ENCODE measurements at regions not wholly inside any gene's neighbourhood (a gene's known extent, or its start where the extent isn't known, plus 50 kb on each side); places are given as distances from the start of the nearest gene placed in this dataset.

- ChIA-PET CTCF (no interaction called here), POLR2A (no interaction called here)
- no TSS peak for BruUV-seq (replicated peaks)
- no peaks in the 10 kb centered on the region for H3K27me3 ChIP-seq (ENCODE audit: control insufficient read depth, insufficient read depth, low read length)
- in situ Hi-C loops (cut with HindIII; ENCODE audit: low pct_unique_long_range_greater_than_20kb, low sequenced_read_pairs) = no loop called here
- H3K4me3 ChIP-seq (ENCODE audit: low read depth in 2 of 2, low read length in 2 of 2) = no peak overlapping the region
- intact Hi-C loops (cut with micrococcal nuclease; ENCODE audit: unreplicated experiment) = no loop called here
- no peak overlapping the region for H3K27ac ChIP-seq (ENCODE audit: low read length)
- TF ChIP-seq REST (IDR thresholded peaks at IDR 0.05; ENCODE audit: insufficient read depth in 1 of 2, low read depth in 2 of 2, low read length in 1 of 2) (no peak), POLR2AphosphoS5 (IDR thresholded peaks at IDR 0.05; ENCODE audit: low read depth, low read length) (no peak), TCF7L2 (IDR thresholded peaks at IDR 0.05; ENCODE audit: low read depth, low read length) (no peak), SIN3A (IDR thresholded peaks at IDR 0.05; ENCODE audit: borderline replicate concordance, insufficient read depth, low read depth, low read length) (no peak)
- TF ChIP-seq, protein P1, sequence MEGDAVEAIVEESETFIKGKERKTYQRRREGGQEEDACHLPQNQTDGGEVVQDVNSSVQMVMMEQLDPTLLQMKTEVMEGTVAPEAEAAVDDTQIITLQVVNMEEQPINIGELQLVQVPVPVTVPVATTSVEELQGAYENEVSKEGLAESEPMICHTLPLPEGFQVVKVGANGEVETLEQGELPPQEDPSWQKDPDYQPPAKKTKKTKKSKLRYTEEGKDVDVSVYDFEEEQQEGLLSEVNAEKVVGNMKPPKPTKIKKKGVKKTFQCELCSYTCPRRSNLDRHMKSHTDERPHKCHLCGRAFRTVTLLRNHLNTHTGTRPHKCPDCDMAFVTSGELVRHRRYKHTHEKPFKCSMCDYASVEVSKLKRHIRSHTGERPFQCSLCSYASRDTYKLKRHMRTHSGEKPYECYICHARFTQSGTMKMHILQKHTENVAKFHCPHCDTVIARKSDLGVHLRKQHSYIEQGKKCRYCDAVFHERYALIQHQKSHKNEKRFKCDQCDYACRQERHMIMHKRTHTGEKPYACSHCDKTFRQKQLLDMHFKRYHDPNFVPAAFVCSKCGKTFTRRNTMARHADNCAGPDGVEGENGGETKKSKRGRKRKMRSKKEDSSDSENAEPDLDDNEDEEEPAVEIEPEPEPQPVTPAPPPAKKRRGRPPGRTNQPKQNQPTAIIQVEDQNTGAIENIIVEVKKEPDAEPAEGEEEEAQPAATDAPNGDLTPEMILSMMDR (IDR thresholded peaks at IDR 0.05) = no peak
- no peak for DNase-seq (ENCODE audit: low read depth, low spot score)
- no peaks in the 10 kb centered on the region for H3K9me3 ChIP-seq (ENCODE audit: control insufficient read depth, insufficient read depth, low read depth, low read length)
- H3K4me1 ChIP-seq (ENCODE audit: control insufficient read depth, insufficient read depth, low read length) = no peaks in the 10 kb centered on the region
- no peak for ATAC-seq
- no peaks in the 10 kb centered on the region for H3K36me3 ChIP-seq (ENCODE audit: control insufficient read depth, insufficient read depth, low read length)
Observed at GRCh38 chr2:150858382-150858781, 370.9 kb upstream of the RND3 start.

DNA sequence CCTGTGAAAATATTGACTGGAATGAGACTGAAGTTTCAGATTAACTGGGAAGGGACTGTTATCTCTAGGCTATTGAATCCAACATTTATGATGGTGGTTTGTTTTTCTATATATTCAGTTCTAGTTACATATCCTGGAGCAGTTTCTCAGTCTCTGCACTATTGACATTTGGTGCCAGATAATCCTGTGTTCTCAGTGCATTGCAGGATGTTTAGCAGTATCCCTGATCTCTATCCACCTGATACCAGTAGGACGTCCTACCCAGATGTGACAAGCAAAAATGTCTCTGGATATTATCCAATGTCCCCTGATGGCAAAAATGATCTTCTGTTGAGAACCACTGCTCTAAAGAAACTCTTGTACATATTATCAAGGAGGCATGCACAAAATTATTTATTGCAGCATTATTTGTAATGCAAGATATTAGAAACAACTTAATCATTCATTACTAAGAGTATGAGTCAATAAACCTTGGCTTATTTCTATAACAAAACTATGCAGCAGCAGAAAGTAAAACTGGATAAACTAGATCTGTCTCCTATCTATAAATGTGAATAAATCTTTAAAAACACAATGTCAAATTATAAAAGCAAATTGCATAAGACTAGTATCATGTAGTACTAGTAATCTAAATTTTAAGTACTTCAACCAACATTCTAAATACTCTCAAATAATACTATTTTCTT lies 369.3 kb upstream of the RND3 start:
- POLR2A ChIA-PET = no interaction called here
- TF ChIP-seq REST (IDR thresholded peaks at IDR 0.05; ENCODE audit: insufficient read depth in 1 of 2, low read depth in 2 of 2, low read length in 1 of 2) (no peak), POLR2AphosphoS5 (IDR thresholded peaks at IDR 0.05; ENCODE audit: low read depth, low read length) (no peak), TCF7L2 (IDR thresholded peaks at IDR 0.05; ENCODE audit: low read depth, low read length) (no peak), SIN3A (IDR thresholded peaks at IDR 0.05; ENCODE audit: borderline replicate concordance, insufficient read depth, low read depth, low read length) (no peak)
- Histone ChIP-seq H3K4me3 (ENCODE audit: low read depth in 2 of 2, low read length in 2 of 2) (no peak overlapping the region), H3K27ac (ENCODE audit: low read length) (no peak overlapping the region), H3K36me3 (ENCODE audit: control insufficient read depth, insufficient read depth, low read length) (no peaks in the 10 kb centered on the region), H3K27me3 (ENCODE audit: control insufficient read depth, insufficient read depth, low read length) (no peaks in the 10 kb centered on the region), H3K4me1 (ENCODE audit: control insufficient read depth, insufficient read depth, low read length) (no peaks in the 10 kb centered on the region), H3K9me3 (ENCODE audit: control insufficient read depth, insufficient read depth, low read depth, low read length) (no peaks in the 10 kb centered on the region)
- in situ Hi-C loops (cut with HindIII; ENCODE audit: low pct_unique_long_range_greater_than_20kb, low sequenced_read_pairs) (no loop called here), intact Hi-C loops (cut with micrococcal nuclease; ENCODE audit: unreplicated experiment) (no loop called here)
- DNase-seq (ENCODE audit: low read depth, low spot score) = no peak
- BruUV-seq (replicated peaks) = no TSS peak
- ATAC-seq = no peak
- CTCF ChIA-PET = no interaction called here
